Calu3 (cell line): ENCODE measurements at regions not wholly inside any gene's neighbourhood (a gene's known extent, or its start where the extent isn't known, plus 50 kb on each side); places are given as distances from the start of the nearest gene placed in this dataset.

Experiments
- BruUV-seq: library from RNA; stranded (reverse); fragments of 400-500 nt; replicated peaks from 2 replicates; lab custom pipeline; 2021; lab: Mats Ljungman, UMichigan
- CTCF ChIA-PET: fragments of 300-600 bp; sonication (Branson Sonifier 250); formaldehyde crosslinking; loops from one replicate; lab custom pipeline; 2022; ENCODE audit warnings: antibody characterized with exemption; lab: Charles Lee
- DNase-seq: peaks from one replicate; pipeline ENCODE4 v3.0.0; 2022
- H3K27ac Mint-ChIP-seq: one replicate; pipeline ENCODE4 v1.8.0; 2022; ENCODE audit warnings: mixed read lengths; ENCODE audit not compliant: unreplicated experiment
- H3K27me3 Mint-ChIP-seq: one replicate; pipeline ENCODE4 v1.8.0; 2022; ENCODE audit warnings: mixed read lengths; ENCODE audit not compliant: unreplicated experiment
- H3K36me3 Mint-ChIP-seq: one replicate; pipeline ENCODE4 v1.8.0; 2022; ENCODE audit warnings: mild to moderate bottlenecking, moderate library complexity, mixed read lengths; ENCODE audit not compliant: insufficient read depth, unreplicated experiment
- H3K4me1 Mint-ChIP-seq: one replicate; pipeline ENCODE4 v1.8.0; 2022; ENCODE audit warnings: mild to moderate bottlenecking, low read depth, mixed read lengths; ENCODE audit not compliant: unreplicated experiment
- H3K4me3 Mint-ChIP-seq: one replicate; pipeline ENCODE4 v1.8.0; 2022; ENCODE audit warnings: mild to moderate bottlenecking, low read depth, moderate library complexity, mixed read lengths; ENCODE audit not compliant: unreplicated experiment
- H3K9me3 Mint-ChIP-seq: one replicate; pipeline ENCODE4 v1.8.0; 2022; ENCODE audit warnings: low read depth, mixed read lengths; ENCODE audit not compliant: unreplicated experiment
- intact Hi-C: fragments of 100-400 bp; cut with micrococcal nuclease; formaldehyde crosslinking; loops from one replicate; pipeline ENCODE4 v1.10.0; 2022; ENCODE audit not compliant: unreplicated experiment
- TF ChIP-seq, protein P1 (sequence below): fragments of 200-600 bp; IDR thresholded peaks from one replicate; pipeline ENCODE4 v1.8.0; 2022; ENCODE audit warnings: antibody characterized with exemption; ENCODE audit not compliant: unreplicated experiment

GRCh38 chr2:5596868-5597267 is 95.3 kb upstream of the SOX11 start:
- CTCF ChIA-PET: no interaction called here
- no peaks in the 10 kb centered on the region for H3K36me3 Mint-ChIP-seq
- TF ChIP-seq, protein P1, sequence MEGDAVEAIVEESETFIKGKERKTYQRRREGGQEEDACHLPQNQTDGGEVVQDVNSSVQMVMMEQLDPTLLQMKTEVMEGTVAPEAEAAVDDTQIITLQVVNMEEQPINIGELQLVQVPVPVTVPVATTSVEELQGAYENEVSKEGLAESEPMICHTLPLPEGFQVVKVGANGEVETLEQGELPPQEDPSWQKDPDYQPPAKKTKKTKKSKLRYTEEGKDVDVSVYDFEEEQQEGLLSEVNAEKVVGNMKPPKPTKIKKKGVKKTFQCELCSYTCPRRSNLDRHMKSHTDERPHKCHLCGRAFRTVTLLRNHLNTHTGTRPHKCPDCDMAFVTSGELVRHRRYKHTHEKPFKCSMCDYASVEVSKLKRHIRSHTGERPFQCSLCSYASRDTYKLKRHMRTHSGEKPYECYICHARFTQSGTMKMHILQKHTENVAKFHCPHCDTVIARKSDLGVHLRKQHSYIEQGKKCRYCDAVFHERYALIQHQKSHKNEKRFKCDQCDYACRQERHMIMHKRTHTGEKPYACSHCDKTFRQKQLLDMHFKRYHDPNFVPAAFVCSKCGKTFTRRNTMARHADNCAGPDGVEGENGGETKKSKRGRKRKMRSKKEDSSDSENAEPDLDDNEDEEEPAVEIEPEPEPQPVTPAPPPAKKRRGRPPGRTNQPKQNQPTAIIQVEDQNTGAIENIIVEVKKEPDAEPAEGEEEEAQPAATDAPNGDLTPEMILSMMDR: no peak
- H3K27ac Mint-ChIP-seq: no peak overlapping the region
- H3K4me3 Mint-ChIP-seq: no peak overlapping the region
- no peak for DNase-seq
- no peaks in the 10 kb centered on the region for H3K4me1 Mint-ChIP-seq
- H3K9me3 Mint-ChIP-seq: peaks cover 18% of the 10 kb centered on the region
- no peaks in the 10 kb centered on the region for H3K27me3 Mint-ChIP-seq
- intact Hi-C loops: no loop called here
- no TSS peak for BruUV-seq

DNA sequence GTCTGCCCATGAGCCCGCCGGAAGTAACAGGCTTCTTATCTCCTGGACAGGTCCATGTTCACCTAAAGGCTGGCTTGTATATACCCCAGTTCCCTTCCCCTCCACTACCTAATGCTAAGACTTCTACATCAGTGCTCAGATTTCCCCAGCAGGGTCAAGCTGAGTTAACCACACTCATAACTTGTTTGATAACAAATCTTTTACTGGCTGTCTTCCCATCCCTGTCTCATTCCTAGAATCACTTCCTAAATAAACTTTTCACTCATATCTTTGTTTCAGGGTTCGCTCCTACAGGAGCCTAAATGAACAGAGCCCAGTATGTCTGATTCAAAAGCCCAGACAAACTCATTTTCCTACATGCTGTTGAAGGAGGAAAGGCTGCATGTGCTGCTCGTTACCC is 94.0 kb upstream of the SOX11 start:
- H3K27me3 Mint-ChIP-seq: no peaks in the 10 kb centered on the region
- intact Hi-C loops: no loop called here
- H3K36me3 Mint-ChIP-seq: no peaks in the 10 kb centered on the region
- no peak overlapping the region for H3K4me3 Mint-ChIP-seq
- TF ChIP-seq, protein P1: no peak
- H3K27ac Mint-ChIP-seq: no peak overlapping the region
- no peak for DNase-seq
- peaks cover 24% of the 10 kb centered on the region for H3K9me3 Mint-ChIP-seq
- CTCF ChIA-PET: no interaction called here
- H3K4me1 Mint-ChIP-seq: no peaks in the 10 kb centered on the region
- no TSS peak for BruUV-seq

DNA sequence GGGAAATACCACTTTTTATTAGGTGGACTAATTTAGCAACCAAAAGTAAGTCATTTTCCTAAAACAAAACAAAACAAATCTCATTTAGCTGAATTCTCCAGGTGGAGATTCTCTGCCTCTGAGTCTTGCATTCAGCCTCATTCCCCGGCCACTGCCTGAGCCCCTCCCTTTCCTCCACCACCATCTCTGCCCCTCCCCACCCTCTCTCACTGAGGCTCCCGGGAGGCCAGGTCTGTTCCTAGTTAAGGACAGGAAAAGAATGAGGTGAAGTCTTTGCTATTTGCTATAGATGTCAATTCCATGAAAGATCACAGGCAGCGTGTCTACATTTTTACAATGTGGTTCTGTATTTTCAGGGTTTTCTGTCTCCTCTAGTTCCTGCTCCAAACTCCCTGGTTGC is 83.0 kb upstream of the SOX11 start:
- Mint-ChIP-seq H3K27me3 (no peaks in the 10 kb centered on the region), H3K36me3 (no peaks in the 10 kb centered on the region), H3K27ac (no peak overlapping the region), H3K4me1 (no peaks in the 10 kb centered on the region), H3K4me3 (no peak overlapping the region), H3K9me3 (peaks cover 26% of the 10 kb centered on the region)
- intact Hi-C loops: no loop called here
- TF ChIP-seq, protein P1: no peak
- no TSS peak for BruUV-seq
- CTCF ChIA-PET: no interaction called here
- DNase-seq: no peak

- H3K9me3 Mint-ChIP-seq: peaks cover 30% of the 10 kb centered on the region
- intact Hi-C loops: no loop called here
These were observed 79.5 kb upstream of the SOX11 start for GRCh38 chr2:5612666-5613065.

More at GRCh38 chr2:5612666-5613065, 79.5 kb upstream of the SOX11 start:
- no peak overlapping the region for H3K27ac Mint-ChIP-seq
- TF ChIP-seq, protein P1: no peak
- no peaks in the 10 kb centered on the region for H3K27me3 Mint-ChIP-seq
- no peaks in the 10 kb centered on the region for H3K4me1 Mint-ChIP-seq
- DNase-seq: no peak
- no TSS peak for BruUV-seq
- CTCF ChIA-PET: no interaction called here
- no peaks in the 10 kb centered on the region for H3K36me3 Mint-ChIP-seq
- no peak overlapping the region for H3K4me3 Mint-ChIP-seq
